PC-3 (cell line): ENCODE measurements at regions not wholly inside any gene's neighbourhood (a gene's known extent, or its start where the extent isn't known, plus 50 kb on each side); places are given as distances from the start of the nearest gene placed in this dataset.

Experiments used
- ATAC-seq: fragments of 200-7000 bp; cut with Tn5 transposase; 2 replicates; pipeline ENCODE4 v1.9.1; 2020; ENCODE audit warnings: mild to moderate bottlenecking, moderate library complexity
- BruUV-seq: library from RNA; stranded (reverse); fragments of 400-500 nt; replicated peaks from 2 replicates; lab custom pipeline; 2021; lab: Mats Ljungman, UMichigan
- CTCF ChIA-PET: fragments of 300-600 bp; sonication (Branson Sonifier 250); formaldehyde crosslinking; loops from one replicate; lab custom pipeline; 2022; ENCODE audit warnings: antibody characterized with exemption; lab: Charles Lee
- POLR2A ChIA-PET: fragments of 300-600 bp; sonication (Branson Sonifier 250); formaldehyde crosslinking; loops from one replicate; lab custom pipeline; 2022; ENCODE audit warnings: antibody characterized with exemption; ENCODE audit not compliant: unreplicated experiment; lab: Charles Lee
- DNase-seq: peaks from one replicate; pipeline ENCODE4 v3.0.0-alpha.2; 2015
- H2AFZ ChIP-seq: fragments of 300-600 bp; sonication (generic); 2 replicates; pipeline ENCODE4 v1.6.0; 2016; ENCODE audit warnings: antibody characterized with exemption, low read length
- H3F3A ChIP-seq: fragments of 300-600 bp; sonication (generic); one replicate; pipeline ENCODE4 v1.6.0; 2017; ENCODE audit warnings: antibody characterized with exemption, low read length, control low read depth, mild to moderate bottlenecking; ENCODE audit not compliant: unreplicated experiment
- H3K27ac ChIP-seq: fragments of 300-600 bp; sonication (generic); 2 replicates; pipeline ENCODE4 v1.5.1; 2016; ENCODE audit warnings: mild to moderate bottlenecking, low read length
- H3K27me3 ChIP-seq: fragments of 300-600 bp; sonication (generic); 2 replicates; pipeline ENCODE4 v1.6.1; 2016; ENCODE audit warnings: low read length, mixed read lengths
- H3K36me3 ChIP-seq: fragments of 300-600 bp; sonication (generic); 2 replicates; pipeline ENCODE4 v1.6.1; 2016; ENCODE audit warnings: low read depth, mixed run types, low read length, mixed read lengths
- H3K4me1 ChIP-seq: fragments of 300-600 bp; sonication (generic); 2 replicates; pipeline ENCODE4 v1.5.1; 2016; ENCODE audit warnings: low read length; ENCODE audit not compliant: insufficient read depth
- H3K4me2 ChIP-seq: fragments of 300-600 bp; sonication (generic); 2 replicates; pipeline ENCODE4 v1.6.0; 2016; ENCODE audit warnings: low read length
- H3K4me3 ChIP-seq: fragments of 300-600 bp; sonication (generic); 2 replicates; pipeline ENCODE4 v1.5.1; 2016; ENCODE audit warnings: mild to moderate bottlenecking, low read length, mixed read lengths
- H3K79me2 ChIP-seq: fragments of 300-600 bp; sonication (generic); 2 replicates; pipeline ENCODE4 v1.6.1; 2017; ENCODE audit warnings: low read length, mixed read lengths
- H3K9ac ChIP-seq: fragments of 300-600 bp; sonication (generic); 2 replicates; pipeline ENCODE4 v1.6.0; 2016; ENCODE audit warnings: mild to moderate bottlenecking, low read length
- H3K9me2 ChIP-seq: fragments of 300-600 bp; sonication (generic); replicated peaks from 2 replicates; pipeline ENCODE4 v1.6.1; 2016; ENCODE audit warnings: mixed run types, low read length, mixed read lengths
- H3K9me3 ChIP-seq: fragments of 300-600 bp; sonication (generic); 2 replicates; pipeline ENCODE4 v1.6.1; 2016; ENCODE audit warnings: low read length, mixed read lengths
- H4K20me1 ChIP-seq: fragments of 300-600 bp; sonication (generic); 2 replicates; pipeline ENCODE4 v1.6.1; 2016; ENCODE audit warnings: low read length, mixed read lengths
- CTCF ChIP-seq: fragments of 300-600 bp; sonication (generic); conservative IDR thresholded peaks from 2 replicates; pipeline ENCODE4 v1.5.1; 2017; ENCODE audit warnings: antibody characterized with exemption, low read depth, mild to moderate bottlenecking, low read length
- EZH2 ChIP-seq: fragments of 300-600 bp; sonication (generic); IDR thresholded peaks from one replicate; pipeline ENCODE4 v1.6.1; 2017; ENCODE audit warnings: antibody characterized with exemption, mild to moderate bottlenecking, low read length; ENCODE audit not compliant: unreplicated experiment
- EZH2phosphoT487 ChIP-seq: fragments of 300-600 bp; sonication (generic); IDR thresholded peaks from 2 replicates; pipeline ENCODE4 v1.6.1; 2018; ENCODE audit warnings: mild to moderate bottlenecking, antibody characterized with exemption, low read length, borderline replicate concordance
- intact Hi-C: fragments of 100-400 bp; cut with micrococcal nuclease; formaldehyde crosslinking; loops from 2 replicates; pipeline ENCODE4 v1.9.0; 2023

- BruUV-seq, result no TSS peak
Observed at GRCh38 chr1:209162651-209163050, 420.9 kb upstream of the CAMK1G start.

GRCh38 chr1:209168204-209168603 lies 415.3 kb upstream of the CAMK1G start:
- H2AFZ ChIP-seq, result no peak overlapping the region
- H3K9me3 ChIP-seq, result no peaks in the 10 kb centered on the region
- no peak overlapping the region for H3K4me3 ChIP-seq
- peak; percentile 95 for ATAC-seq
- H3F3A ChIP-seq, result no peaks in the 10 kb centered on the region
- no TSS peak for BruUV-seq
- H3K4me2 ChIP-seq, result peak overlapping the region; percentile 42
- ChIA-PET POLR2A (interaction anchor here (0.6 kb wide), 1 partner anchor 1320 kb away, joined by 4 read pairs; no protein-coding TSS in a partner anchor), CTCF (interaction anchor here (0.7 to 0.8 kb wide), 3 partner anchors 39 to 616 kb away, joined by 3 to 4 read pairs (median 4); no protein-coding TSS in a partner anchor)
- H3K27me3 ChIP-seq, result no peaks in the 10 kb centered on the region
- no peaks in the 10 kb centered on the region for H3K79me2 ChIP-seq
- no peaks in the 10 kb centered on the region for H4K20me1 ChIP-seq
- no peaks in the 10 kb centered on the region for H3K36me3 ChIP-seq
- H3K9me2 ChIP-seq, result 0 out of 2 replicates have a peak, but pooled peaks cover 3% of the 10 kb centered on the region
- no peak overlapping the region for H3K9ac ChIP-seq
- H3K4me1 ChIP-seq, result peaks cover 26% of the 10 kb centered on the region
- DNase-seq, result peak; percentile 99
- TF ChIP-seq EZH2phosphoT487, result no peak
- TF ChIP-seq EZH2, result no peak
- TF ChIP-seq CTCF, result no peak
- H3K27ac ChIP-seq, result peak overlapping the region; percentile 55
- intact Hi-C loops, result loop anchor here (1.0 kb wide), 1 partner anchor 72 kb away; no protein-coding TSS in a partner anchor

More at GRCh38 chr1:209162651-209163050, 420.9 kb upstream of the CAMK1G start:
- Histone ChIP-seq H3K4me2 (no peak overlapping the region), H4K20me1 (no peaks in the 10 kb centered on the region), H3K4me3 (no peak overlapping the region), H3K4me1 (peaks cover 2% of the 10 kb centered on the region), H3K9me2 (0 out of 2 replicates have a peak, but pooled peaks cover 3% of the 10 kb centered on the region), H3K9me3 (no peaks in the 10 kb centered on the region), H3F3A (no peaks in the 10 kb centered on the region), H3K27me3 (no peaks in the 10 kb centered on the region), H3K36me3 (no peaks in the 10 kb centered on the region), H3K27ac (no peak overlapping the region), H3K9ac (no peak overlapping the region), H2AFZ (no peak overlapping the region), H3K79me2 (no peaks in the 10 kb centered on the region)
- no peak for ATAC-seq
- intact Hi-C loops, result no loop called here
- ChIA-PET POLR2A (no interaction called here), CTCF (no interaction called here)
- no peak for TF ChIP-seq EZH2phosphoT487
- TF ChIP-seq EZH2, result no peak
- DNase-seq, result no peak

GRCh38 chr1:209171151-209171550 lies 412.4 kb upstream of the CAMK1G start:
- Histone ChIP-seq H4K20me1 (no peaks in the 10 kb centered on the region), H3K9ac (no peak overlapping the region), H2AFZ (no peak overlapping the region), H3K27ac (no peak overlapping the region), H3K4me3 (no peak overlapping the region), H3K4me2 (no peak overlapping the region), H3K9me3 (no peaks in the 10 kb centered on the region), H3K36me3 (no peaks in the 10 kb centered on the region), H3F3A (no peaks in the 10 kb centered on the region), H3K4me1 (peaks cover 26% of the 10 kb centered on the region), H3K27me3 (no peaks in the 10 kb centered on the region), H3K9me2 (no peaks in the 10 kb centered on the region), H3K79me2 (no peaks in the 10 kb centered on the region)
- no peak for DNase-seq
- ATAC-seq, result no peak
- no TSS peak for BruUV-seq
- intact Hi-C loops, result no loop called here
- ChIA-PET POLR2A (no interaction called here), CTCF (interaction anchor here (1.6 kb wide), 1 partner anchor 37 kb away, joined by 3 read pairs; no protein-coding TSS in a partner anchor)
- TF ChIP-seq EZH2phosphoT487, result no peak
- TF ChIP-seq CTCF, result no peak
- no peak for TF ChIP-seq EZH2
